GM12864 (cell line): ENCODE measurements at regions not wholly inside any gene's neighbourhood (a gene's known extent, or its start where the extent isn't known, plus 50 kb on each side); places are given as distances from the start of the nearest gene placed in this dataset.
"Not testable (repeated sequence)": the region's sequence is repeated elsewhere in the genome, so short reads cannot be mapped to it uniquely, and the experiment has no call there.

ENCODE experiments used
- DNase-seq: peaks from one replicate; pipeline ENCODE4 v3.0.0-alpha.2; 2011; ENCODE audit warnings: low read depth
- H3K4me3 ChIP-seq: 2 replicates; pipeline ENCODE4 v1.5.1; 2011; ENCODE audit warnings: mild to moderate bottlenecking, low read depth, low read length, control low read depth

DNA sequence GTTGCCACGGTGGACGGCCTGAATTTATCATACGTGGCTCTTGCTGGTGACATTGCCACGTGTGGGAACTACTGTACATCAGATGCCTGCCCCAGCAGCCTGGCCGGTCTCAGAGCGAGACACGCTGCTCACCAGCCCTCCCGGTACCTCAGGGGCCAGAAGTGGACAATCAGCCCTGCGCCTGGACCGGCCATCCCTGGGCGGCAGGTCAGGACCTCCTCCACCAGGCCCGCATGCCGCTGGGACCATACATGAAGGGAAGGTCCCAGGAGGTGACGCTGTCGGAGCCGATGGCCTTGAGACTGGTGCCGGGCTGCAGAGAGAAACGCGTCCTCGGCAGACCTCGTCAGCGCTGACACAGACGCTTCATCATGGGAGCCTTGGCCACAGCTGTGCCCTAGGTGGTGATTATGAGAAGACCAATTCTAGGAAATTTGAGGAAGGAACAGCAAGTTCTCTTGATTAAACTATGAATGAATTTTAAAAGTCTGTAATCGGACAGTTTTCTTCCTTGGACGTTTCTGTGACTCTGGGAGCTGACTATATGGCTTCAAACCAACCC lies 5456.7 kb upstream of the TPTE start:
- not testable (repeated sequence) for DNase-seq, H3K4me3 ChIP-seq

DNA sequence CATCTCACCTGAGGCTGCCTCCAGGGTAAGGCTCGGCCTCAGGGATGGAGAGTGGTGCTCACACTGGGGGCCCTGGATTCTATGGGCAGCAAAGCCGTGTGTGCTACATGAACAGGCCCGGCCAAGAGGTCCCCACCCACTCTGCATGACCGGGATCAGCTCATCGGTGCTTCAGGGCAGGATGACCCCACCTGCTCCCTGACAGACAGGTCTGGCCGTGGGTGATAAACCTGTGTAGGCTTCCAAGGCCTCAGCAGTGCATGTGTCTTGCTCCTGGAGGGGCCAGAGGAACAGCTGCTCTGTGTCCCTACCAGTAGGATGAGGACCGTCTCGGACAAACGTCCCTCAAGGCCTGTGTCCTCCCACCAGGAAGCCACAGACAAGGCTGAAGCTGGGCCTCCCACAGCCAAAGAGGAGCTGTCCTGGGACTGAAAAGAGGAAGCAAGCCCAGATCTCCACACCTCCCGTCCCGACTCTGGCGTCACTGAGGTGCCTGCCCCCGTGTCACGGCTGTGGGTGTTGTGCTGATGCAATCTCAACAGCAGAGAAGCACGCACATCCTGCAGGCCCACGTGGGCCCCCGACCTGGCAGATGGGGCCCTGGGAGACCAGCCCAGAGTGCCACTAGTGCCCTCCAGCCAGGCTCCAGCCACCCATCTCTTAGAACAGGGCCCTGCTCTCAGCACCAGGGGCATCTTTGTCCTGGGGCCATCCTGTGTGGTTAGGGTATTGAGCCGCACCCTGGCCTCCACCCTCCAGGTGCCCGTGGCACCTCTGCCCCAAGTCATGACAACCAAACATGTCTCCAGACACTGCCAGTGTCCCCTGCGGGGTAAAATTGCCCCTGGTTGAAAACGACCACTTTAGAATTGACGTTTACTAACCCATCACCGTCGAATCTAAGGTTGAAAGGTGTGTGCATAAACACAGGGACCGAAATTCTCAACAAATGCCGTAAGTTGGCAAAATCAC lies 5455.9 kb upstream of the TPTE start:
- DNase-seq, H3K4me3 ChIP-seq: not testable (repeated sequence)

DNA sequence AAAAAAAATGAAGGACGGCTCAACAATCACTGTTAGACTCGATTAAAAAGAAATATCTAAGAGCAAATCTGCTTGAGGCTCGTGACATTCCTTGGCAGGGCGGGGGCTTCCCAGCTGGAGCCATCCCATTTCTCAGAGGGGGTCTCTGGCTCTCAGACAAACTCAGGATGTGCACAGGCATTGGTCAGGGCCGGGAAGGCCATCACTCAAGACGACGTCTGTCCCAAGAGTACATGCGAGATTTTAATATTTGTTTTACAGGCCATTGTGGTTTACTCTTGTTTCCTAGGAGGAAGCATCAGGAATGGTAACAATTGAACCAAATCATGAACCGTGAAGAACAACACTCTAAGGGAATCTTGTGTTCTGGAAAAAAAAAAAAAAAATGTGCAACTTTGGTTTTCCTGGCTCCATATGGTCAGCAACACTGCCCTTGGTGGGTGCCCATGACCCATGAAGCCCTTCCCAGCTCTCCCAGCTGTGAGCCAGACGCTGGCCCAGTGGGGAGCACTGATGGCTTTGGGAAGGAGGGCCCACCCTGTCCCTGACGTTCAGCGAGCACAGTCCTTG lies 5454.6 kb upstream of the TPTE start:
- not testable (repeated sequence) for DNase-seq, H3K4me3 ChIP-seq

DNA sequence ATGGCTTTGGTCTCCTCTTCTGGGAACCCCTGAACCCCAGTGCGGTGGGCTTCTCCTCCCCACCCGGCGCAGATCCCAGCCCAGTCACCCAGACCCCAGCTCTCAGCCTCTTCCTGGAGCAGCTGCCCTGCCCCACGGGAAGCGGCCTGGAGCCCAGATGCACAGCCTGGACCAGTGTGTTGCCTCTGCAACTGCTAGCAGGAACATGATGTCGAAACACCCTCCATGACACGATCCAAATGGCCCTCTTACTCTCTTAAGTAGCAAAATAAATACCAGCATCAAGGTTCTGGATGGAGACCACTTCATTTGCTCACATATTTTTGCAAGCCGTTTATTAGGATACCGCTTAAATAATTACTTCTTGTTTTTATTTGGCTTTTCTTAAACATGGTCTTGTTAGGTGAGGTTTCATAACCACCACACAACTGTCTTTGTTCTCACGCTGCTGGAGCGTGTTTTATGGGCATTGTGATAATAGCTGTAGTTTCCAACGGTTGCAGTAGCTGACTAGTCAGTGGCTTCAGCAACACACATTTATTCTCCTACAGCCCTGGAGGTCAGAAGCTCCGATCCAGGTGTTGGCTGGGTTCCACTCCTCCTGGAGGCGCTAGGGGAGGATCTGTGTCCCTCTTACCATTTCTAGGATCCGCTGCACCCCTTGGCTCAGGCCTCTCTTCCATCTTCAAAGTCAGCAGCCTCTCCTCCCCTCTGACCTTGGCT lies 5453.9 kb upstream of the TPTE start:
- not testable (repeated sequence) for DNase-seq

DNA sequence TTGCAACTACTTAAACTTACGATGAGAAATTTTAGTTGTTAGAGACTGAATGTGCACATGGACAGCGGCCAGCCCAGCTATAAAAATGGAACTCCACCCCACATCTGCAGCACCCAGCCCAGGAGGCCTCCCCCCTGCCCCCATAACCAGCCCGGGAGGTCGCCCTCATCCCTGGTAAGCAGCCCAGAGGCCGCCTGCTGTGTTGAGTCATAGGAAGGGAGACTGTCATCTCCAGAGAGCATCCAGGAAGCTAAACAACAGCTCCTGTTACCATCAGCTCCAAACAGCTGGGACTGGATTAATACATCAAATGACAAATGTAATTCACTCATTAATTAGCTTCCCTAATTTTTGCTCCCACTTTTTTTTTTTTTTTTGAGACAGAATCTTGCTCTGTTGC lies 5452.7 kb upstream of the TPTE start:
- not testable (repeated sequence) for DNase-seq, H3K4me3 ChIP-seq

More for the DNA sequence above, 5453.9 kb upstream of the TPTE start:
- H3K4me3 ChIP-seq: not testable (repeated sequence)

DNA sequence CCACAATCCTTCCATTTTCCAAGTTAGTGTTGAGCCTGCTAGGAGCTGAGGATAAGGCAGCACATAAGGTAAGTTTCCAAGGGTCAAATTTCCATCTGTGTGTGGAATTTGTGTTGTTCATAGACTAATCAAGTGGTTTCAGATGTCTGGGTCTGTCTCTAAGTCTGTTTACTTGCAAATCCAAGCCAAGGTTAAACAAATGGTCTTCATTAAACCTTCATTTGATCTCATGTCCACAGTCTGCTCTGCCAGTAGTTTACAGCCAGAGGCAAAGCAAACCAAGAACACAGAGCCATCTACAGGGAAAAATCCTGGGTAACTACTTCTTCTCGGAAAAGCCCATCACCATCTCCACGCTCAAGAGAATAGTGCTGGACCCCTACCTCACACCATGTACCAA lies 5450.2 kb upstream of the TPTE start:
- H3K4me3 ChIP-seq, DNase-seq: not testable (repeated sequence)

DNA sequence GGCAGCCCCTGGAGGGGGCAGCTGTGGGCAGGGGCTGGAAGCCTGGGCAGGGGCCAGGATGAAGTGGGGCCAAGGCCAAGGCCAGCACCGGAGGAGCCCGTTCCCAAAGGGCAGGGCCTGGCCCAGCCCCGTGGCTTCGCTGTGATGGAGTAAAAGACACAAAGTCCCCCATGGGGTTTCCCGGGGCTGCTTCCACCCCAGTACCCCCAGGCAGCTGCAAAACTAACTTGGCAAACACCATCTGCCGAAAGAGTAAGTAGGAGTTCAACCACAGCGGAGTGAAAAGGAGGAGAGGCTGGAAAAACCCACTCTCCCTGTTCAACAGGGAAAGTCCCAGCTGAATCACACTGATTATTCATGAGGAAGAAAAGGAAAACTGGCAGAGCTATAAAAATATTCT lies 5444.5 kb upstream of the TPTE start:
- not testable (repeated sequence) for H3K4me3 ChIP-seq, DNase-seq

DNA sequence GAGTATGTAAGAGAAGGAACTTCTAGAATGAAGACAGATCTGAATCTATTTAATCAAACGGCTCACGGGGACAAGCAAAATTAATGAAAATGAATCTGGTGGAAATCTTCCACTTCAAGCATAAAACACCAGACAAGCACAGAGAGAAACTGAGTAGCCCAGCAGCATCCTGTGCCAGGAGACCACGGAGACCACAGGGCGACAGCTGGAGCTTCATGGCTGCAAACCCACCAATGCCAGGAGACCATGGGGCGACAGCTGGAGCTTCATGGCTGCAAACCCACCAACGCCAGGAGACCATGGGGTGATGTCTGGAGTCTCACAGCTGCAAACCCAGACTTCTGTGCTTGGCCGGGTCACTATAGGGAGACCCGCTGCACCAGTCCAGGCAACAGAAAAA lies 5442.0 kb upstream of the TPTE start:
- not testable (repeated sequence) for DNase-seq, H3K4me3 ChIP-seq

DNA sequence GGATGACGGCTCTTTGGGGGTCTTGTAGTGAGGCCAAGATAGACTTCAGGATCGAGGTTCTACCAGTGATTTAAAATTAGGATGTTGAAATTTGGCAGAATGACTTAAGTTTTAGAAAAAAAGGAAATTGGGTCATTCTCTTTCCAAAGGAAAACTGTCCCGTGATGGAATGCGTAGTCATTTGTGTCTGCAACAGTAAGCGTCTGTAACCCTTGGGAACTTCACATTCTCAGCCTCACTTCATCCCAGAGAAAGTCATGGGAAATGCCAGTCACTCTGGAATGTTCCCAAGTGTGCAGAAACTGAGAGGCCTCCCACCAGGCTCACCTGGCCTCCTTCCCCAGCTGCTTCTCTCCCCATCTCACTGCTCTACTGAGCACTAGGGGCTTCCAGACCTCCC lies 5441.4 kb upstream of the TPTE start:
- not testable (repeated sequence) for H3K4me3 ChIP-seq, DNase-seq

DNA sequence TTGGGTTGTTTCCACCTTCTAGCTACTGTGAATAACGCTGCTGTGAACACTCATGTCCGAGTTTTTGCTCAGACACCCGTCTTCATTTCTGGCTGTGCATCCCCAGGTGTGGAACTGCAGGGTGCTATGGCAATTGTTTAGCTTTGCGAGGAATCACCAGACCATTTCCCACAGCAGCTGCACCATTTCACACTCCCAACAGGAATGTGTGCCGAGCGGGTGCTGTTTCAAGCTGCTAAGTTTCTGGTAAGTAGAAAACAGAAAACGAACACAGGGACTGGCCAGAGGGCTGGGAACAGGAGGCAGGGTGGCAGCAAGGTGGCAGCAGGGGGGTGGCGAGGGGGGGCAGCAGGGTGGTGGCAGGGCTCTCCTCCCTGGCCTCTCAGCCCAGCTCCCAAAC lies 5437.1 kb upstream of the TPTE start:
- not testable (repeated sequence) for DNase-seq, H3K4me3 ChIP-seq

DNA sequence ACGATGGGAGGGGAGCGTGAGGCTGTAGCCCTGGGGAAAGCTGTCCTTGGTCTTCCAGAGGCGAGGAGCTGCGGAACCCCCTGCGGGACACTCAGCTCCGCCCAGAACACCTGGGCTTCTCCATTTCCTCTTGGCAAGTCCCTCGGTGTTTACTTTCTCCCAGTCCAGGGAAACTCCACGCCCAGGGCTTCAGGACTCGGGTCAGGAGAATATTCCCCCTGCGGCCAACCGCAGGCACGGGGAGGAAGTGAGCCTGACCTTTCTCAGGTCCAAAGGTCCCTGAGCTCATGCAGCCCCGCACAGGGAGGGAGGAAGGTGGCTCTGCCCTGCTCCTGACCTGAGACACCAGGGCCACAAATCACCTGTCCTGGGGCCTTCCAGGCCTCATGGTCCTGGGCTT lies 5435.9 kb upstream of the TPTE start:
- not testable (repeated sequence) for H3K4me3 ChIP-seq, DNase-seq

DNA sequence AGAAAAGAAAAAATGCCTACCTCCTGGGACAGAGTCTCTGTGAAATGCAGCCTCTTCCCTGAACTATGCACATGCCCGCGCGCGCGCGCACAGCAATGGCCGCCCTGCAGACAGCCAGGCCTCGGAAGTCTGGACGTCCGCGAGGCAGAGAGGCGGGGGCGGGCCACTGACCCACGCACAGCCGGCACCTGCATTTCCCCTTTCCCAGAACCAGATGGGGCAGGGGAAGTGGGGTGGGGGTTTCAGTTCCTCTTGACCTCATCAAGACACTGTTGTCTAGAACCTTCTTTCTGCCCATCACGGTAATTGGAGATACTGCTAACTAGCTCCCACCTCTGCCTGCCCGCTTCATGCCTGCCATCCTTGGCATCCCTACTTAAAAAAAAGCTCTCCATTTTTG lies 5435.0 kb upstream of the TPTE start:
- DNase-seq, H3K4me3 ChIP-seq: not testable (repeated sequence)

DNA sequence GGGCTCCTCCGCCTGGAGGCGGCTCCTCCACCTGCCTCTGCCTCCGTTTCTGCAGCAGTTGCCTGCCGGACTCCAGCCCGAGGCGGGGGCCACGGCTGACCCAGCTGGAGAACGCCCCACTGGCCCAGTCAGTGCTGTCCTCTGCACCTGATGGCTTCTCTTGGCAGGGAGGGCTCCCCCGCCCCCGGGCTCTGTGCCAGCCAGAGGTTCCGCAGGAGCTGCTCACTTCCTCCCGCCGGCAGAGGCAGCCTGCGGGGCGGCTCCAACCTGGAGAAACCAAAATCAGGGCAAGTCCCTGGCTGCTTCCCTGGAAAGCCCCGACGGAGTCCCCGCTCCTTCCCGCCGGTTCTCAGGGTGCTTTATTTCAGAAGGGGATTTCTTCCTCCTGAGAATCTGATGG lies 5432.6 kb upstream of the TPTE start:
- H3K4me3 ChIP-seq, DNase-seq: not testable (repeated sequence)

DNA sequence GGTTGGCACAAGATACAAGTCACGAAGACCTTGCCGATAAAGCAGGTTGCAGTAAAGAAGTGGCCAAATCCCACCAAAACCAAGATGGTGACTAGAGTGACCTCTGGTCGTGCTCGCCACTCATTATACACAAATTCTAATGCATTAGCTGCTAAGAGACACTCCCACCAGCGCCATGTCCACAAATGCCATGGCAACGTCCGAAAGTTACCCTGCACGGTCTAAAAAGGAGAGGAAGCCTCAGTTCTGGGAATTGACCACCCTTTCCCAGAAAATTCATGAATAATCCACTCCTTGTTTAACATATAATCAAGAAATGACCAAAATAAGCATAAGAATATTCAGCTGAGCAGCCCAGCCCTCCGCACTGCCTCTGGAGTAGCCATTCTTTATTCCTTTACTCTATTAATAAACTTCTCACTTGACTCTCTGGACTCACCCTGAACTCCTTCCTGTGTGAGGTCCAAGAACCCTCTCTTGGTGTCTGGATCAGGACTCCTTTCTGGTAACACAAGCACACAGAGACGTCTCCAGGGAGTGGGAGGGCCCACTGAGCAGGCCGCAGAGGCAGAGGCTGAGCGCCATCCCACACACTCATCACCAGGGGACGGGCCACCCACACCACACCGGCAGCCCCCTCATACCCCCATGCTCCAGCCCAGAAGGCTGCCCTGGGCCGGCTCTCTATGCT lies 5431.8 kb upstream of the TPTE start:
- H3K4me3 ChIP-seq, DNase-seq: not testable (repeated sequence)

DNA sequence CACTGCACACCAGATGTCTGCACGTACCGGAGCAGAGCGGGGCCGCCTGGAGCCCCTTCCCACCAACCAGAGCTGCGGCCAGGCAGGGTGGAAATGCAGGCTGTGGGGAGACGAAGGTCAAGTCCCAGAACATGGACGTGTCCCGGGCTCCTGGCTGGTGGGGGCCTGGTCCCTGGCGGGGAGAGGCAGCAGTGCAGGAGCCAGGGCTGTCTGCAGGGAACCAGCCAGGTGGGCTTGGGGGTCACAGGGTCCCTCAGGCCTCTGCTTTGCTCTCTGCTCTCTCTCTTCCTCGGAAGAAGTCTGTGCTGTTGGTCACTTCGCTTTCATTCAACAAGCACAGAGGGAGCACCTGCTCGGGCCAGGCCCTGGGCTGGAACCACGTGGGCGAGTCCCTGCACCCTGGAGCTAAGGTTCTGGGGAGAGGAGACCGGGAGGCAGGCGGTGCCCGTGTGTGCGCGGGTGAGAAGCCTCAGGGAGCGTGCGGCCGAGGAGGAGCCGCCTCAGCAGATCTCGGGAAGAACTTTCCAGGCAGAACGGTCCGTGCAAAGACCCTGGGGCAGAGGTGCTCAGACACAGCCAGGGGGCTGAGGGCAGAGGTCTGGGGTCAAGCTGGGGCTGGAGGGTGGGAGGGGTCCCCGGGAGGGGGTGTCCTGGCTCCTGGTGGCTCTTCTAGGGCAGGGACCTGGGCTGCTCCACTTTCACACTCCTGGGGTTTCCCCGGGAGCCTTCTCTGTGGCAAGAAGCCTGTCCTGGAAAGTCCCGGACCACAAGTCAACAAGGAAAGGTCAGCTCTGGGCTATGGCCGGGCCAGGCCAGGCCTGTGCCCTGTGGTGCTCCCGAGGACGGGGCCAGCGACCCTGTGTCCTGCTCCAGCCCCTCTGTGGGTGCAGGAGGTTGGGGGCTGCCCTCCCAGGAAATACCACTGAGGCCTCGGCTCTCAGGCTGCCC lies 5431.0 kb upstream of the TPTE start:
- not testable (repeated sequence) for H3K4me3 ChIP-seq, DNase-seq

DNA sequence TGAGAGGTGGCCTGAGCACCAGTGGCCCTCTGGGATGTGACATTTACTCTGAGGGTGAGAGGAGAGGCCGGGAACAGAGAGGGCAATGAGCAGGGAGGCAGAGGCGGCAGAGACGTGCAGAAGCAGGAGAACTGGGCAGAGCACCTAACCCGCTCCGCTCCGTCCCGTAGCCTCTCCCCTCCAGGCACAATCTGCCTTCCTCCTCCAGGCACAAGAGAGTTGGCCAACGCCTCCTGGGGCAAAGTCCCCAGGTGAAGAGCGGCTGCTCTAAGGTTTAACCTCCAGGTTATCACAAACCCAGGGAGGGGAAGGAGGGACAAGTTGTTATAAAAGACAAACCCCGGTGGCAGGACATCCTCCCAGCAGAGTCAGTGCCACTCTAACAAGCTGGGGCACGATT lies 5430.1 kb upstream of the TPTE start:
- DNase-seq, H3K4me3 ChIP-seq: not testable (repeated sequence)

DNA sequence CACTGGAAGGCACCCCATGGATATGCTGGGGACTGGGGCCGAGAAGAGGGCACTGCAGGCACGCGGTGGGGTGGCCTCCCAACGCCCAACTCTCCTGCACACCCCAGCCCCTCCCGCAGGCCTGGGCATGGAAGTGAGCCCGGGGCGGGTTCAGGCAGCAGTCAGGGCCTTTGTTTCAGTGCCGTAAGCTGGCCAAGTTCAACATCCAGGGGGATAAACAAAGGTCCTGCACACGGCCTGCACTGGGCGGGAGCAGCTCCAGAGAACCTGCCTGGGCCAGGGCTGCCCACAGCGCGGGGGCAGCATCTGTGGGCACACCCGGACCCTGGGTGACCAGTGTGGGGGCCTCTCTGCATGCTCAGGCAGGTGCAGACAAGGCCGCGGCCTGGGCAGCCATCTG lies 5425.8 kb upstream of the TPTE start:
- not testable (repeated sequence) for DNase-seq, H3K4me3 ChIP-seq
